ENCODE measurements at regions not wholly inside any gene's neighbourhood (a gene's known extent, or its start where the extent isn't known, plus 50 kb on each side); places are given as distances from the start of the nearest gene placed in this dataset.

- Histone ChIP-seq H3K27ac (ENCODE audit: low read depth in 1 of 2, low read length in 2 of 2) (no peak overlapping the region), H3K9me3 (ENCODE audit: control insufficient read depth in 4 of 4, low read length in 3 of 4) (no peaks in the 10 kb centered on the region), H3K36me3 (ENCODE audit: control insufficient read depth in 4 of 4, insufficient read depth in 3 of 4, low read depth in 1 of 4, low read length in 3 of 4) (no peaks in the 10 kb centered on the region), H3K27me3 (ENCODE audit: control insufficient read depth in 4 of 4, insufficient read depth in 4 of 4, low read length in 3 of 4) (peaks cover 0 to 4% (median 0%) of the 10 kb centered on the region in 4 donors), H3K9ac (ENCODE audit: low read depth in 1 of 2, low read length in 2 of 2) (no peak overlapping the region), H3K4me1 (ENCODE audit: control insufficient read depth in 4 of 4, insufficient read depth in 4 of 4, low read length in 3 of 4) (no peaks in the 10 kb centered on the region), H3K4me3 (ENCODE audit: low read depth in 1 of 3, low read length in 3 of 3) (no peak overlapping the region)
- TF ChIP-seq TAF1 (conservative IDR thresholded peaks at IDR 0.05) (no peak), FOXA1 (IDR thresholded peaks at IDR 0.05) (no peak), HNF4G (IDR thresholded peaks at IDR 0.05) (no peak), FOXA2 (IDR thresholded peaks at IDR 0.05) (no peak), SP1 (IDR thresholded peaks at IDR 0.05) (no peak), ATF3 (IDR thresholded peaks at IDR 0.05) (no peak), HNF4A (conservative IDR thresholded peaks at IDR 0.05) (no peak), GABPA (IDR thresholded peaks at IDR 0.05 in 1 of 2, conservative IDR thresholded peaks at IDR 0.05 in 1 of 2) (no peak), ZBTB33 (IDR thresholded peaks at IDR 0.05) (no peak), YY1 (IDR thresholded peaks at IDR 0.05) (no peak), CTCF (IDR thresholded peaks at IDR 0.05; ENCODE audit: low read depth, low read length, missing input control) (no peak), EGR1 (IDR thresholded peaks at IDR 0.05; ENCODE audit: low read depth in 2 of 2) (no peak), RAD21 (IDR thresholded peaks at IDR 0.05) (no peak)
- TF ChIP-seq, protein P1, sequence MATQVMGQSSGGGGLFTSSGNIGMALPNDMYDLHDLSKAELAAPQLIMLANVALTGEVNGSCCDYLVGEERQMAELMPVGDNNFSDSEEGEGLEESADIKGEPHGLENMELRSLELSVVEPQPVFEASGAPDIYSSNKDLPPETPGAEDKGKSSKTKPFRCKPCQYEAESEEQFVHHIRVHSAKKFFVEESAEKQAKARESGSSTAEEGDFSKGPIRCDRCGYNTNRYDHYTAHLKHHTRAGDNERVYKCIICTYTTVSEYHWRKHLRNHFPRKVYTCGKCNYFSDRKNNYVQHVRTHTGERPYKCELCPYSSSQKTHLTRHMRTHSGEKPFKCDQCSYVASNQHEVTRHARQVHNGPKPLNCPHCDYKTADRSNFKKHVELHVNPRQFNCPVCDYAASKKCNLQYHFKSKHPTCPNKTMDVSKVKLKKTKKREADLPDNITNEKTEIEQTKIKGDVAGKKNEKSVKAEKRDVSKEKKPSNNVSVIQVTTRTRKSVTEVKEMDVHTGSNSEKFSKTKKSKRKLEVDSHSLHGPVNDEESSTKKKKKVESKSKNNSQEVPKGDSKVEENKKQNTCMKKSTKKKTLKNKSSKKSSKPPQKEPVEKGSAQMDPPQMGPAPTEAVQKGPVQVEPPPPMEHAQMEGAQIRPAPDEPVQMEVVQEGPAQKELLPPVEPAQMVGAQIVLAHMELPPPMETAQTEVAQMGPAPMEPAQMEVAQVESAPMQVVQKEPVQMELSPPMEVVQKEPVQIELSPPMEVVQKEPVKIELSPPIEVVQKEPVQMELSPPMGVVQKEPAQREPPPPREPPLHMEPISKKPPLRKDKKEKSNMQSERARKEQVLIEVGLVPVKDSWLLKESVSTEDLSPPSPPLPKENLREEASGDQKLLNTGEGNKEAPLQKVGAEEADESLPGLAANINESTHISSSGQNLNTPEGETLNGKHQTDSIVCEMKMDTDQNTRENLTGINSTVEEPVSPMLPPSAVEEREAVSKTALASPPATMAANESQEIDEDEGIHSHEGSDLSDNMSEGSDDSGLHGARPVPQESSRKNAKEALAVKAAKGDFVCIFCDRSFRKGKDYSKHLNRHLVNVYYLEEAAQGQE (IDR thresholded peaks at IDR 0.05): no peak
- DNase-seq (ENCODE audit: low spot score): no peak
- 58% methylated on average over 10 of the region's 10 CpGs for WGBS
These were observed 117.6 kb upstream of the DPP6 start for GRCh38 chr7:153934629-153935028.

- Histone ChIP-seq H3K4me1 (ENCODE audit: control insufficient read depth in 4 of 4, insufficient read depth in 4 of 4, low read length in 3 of 4) (no peaks in the 10 kb centered on the region), H3K36me3 (ENCODE audit: control insufficient read depth in 4 of 4, insufficient read depth in 3 of 4, low read depth in 1 of 4, low read length in 3 of 4) (no peaks in the 10 kb centered on the region), H3K4me3 (ENCODE audit: low read depth in 1 of 3, low read length in 3 of 3) (no peak overlapping the region), H3K27me3 (ENCODE audit: control insufficient read depth in 4 of 4, insufficient read depth in 4 of 4, low read length in 3 of 4) (peaks cover 0 to 4% (median 0%) of the 10 kb centered on the region in 4 donors), H3K9ac (ENCODE audit: low read depth in 1 of 2, low read length in 2 of 2) (no peak overlapping the region), H3K9me3 (ENCODE audit: control insufficient read depth in 4 of 4, low read length in 3 of 4) (no peaks in the 10 kb centered on the region), H3K27ac (ENCODE audit: low read depth in 1 of 2, low read length in 2 of 2) (no peak overlapping the region)
- 72% methylated on average over 13 of the region's 13 CpGs for WGBS
- DNase-seq (ENCODE audit: low spot score): no peak
- TF ChIP-seq RXRA (IDR thresholded peaks at IDR 0.05) (no peak), ZBTB33 (IDR thresholded peaks at IDR 0.05) (no peak), ATF3 (IDR thresholded peaks at IDR 0.05) (no peak), HNF4A (conservative IDR thresholded peaks at IDR 0.05) (no peak), EGR1 (IDR thresholded peaks at IDR 0.05; ENCODE audit: low read depth in 2 of 2) (no peak), YY1 (IDR thresholded peaks at IDR 0.05) (no peak), HNF4G (IDR thresholded peaks at IDR 0.05) (no peak), RAD21 (IDR thresholded peaks at IDR 0.05) (no peak), CTCF (IDR thresholded peaks at IDR 0.05; ENCODE audit: low read depth, low read length, missing input control) (no peak)
These were observed 117.1 kb upstream of the DPP6 start for GRCh38 chr7:153935095-153935494.

All from liver (tissue), 8 donors.